Activated CD8-positive, alpha-beta memory T cell treated with anti-CD3 and anti-CD28 coated beads, Interleukin-2, amount 50 U/mL, for 24 hours (primary cell): ENCODE measurements at regions not wholly inside any gene's neighbourhood (a gene's known extent, or its start where the extent isn't known, plus 50 kb on each side); places are given as distances from the start of the nearest gene placed in this dataset.
"Not testable (repeated sequence)": the region's sequence is repeated elsewhere in the genome, so short reads cannot be mapped to it uniquely, and the experiment has no call there.

Experiments used
- DNase-seq: peaks from one replicate; pipeline ENCODE4 v3.0.0-alpha.2; 2020; ENCODE audit errors: extremely low read depth

- DNase-seq, result no peak
Measured at GRCh38 chr5:50898966-50899365, 232.5 kb downstream of the PARP8 start.

GRCh38 chr5:50900952-50901510, 234.6 kb downstream of the PARP8 start:
- DNase-seq, result no peak

GRCh38 chr5:50903651-50904050, 237.2 kb downstream of the PARP8 start:
- DNase-seq, result no peak

- no peak for DNase-seq
Measured at GRCh38 chr5:50905996-50906570, 239.6 kb downstream of the PARP8 start.

- not testable (repeated sequence) for DNase-seq
Measured at GRCh38 chr5:50920160-50920559, 253.7 kb downstream of the PARP8 start.

- DNase-seq, result no peak
Measured at GRCh38 chr5:50921366-50922133, 255.1 kb downstream of the PARP8 start.

- DNase-seq, result not testable (repeated sequence)
Measured at GRCh38 chr5:50922134-50922941, 255.9 kb downstream of the PARP8 start.

- no peak for DNase-seq
Measured at GRCh38 chr5:50922942-50923767, 256.7 kb downstream of the PARP8 start.

GRCh38 chr5:50923768-50924494, 257.5 kb downstream of the PARP8 start:
- no peak for DNase-seq

- no peak for DNase-seq
Measured at GRCh38 chr5:50927953-50928352, 261.5 kb downstream of the PARP8 start.

GRCh38 chr5:50929174-50929573, 262.7 kb downstream of the PARP8 start:
- DNase-seq, result no peak

- no peak for DNase-seq
Measured at GRCh38 chr5:50934343-50934742, 267.9 kb downstream of the PARP8 start.

GRCh38 chr5:50945139-50945538, 278.7 kb downstream of the PARP8 start:
- DNase-seq, result no peak

GRCh38 chr5:50947906-50948683, 281.7 kb downstream of the PARP8 start:
- no peak for DNase-seq

- DNase-seq, result no peak
Measured at GRCh38 chr5:50953290-50953689, 286.9 kb downstream of the PARP8 start.

GRCh38 chr5:50958852-50959457, 292.5 kb downstream of the PARP8 start:
- DNase-seq, result no peak

- DNase-seq, result peak; percentile 6
Measured at GRCh38 chr5:50962934-50963872, 296.8 kb downstream of the PARP8 start.

- no peak for DNase-seq
Measured at GRCh38 chr5:50963971-50964745, 297.7 kb downstream of the PARP8 start.
